Thoracic aorta (tissue), 2 donors: ENCODE measurements at regions not wholly inside any gene's neighbourhood (a gene's known extent, or its start where the extent isn't known, plus 50 kb on each side); places are given as distances from the start of the nearest gene placed in this dataset.

Experiments
- ATAC-seq: fragments of 150-250 bp; one replicate; pipeline ENCODE4 v1.8.0; 2017; ENCODE audit warnings: low read depth; ENCODE audit not compliant: insufficient number of reproducible peaks, low FRiP score
- DNase-seq: peaks from one replicate; pipeline ENCODE4 v3.0.0-alpha.2; 2020; ENCODE audit warnings: low spot score
- H3K27ac ChIP-seq, 2 donors: fragments of 200-600 bp; sonication (generic); 1 replicate in 1 of 2; 2 replicates in 1 of 2; pipeline ENCODE4 v1.5.1; 2016; ENCODE audit warnings: mild to moderate bottlenecking in 2 of 2, moderate library complexity in 2 of 2
- H3K27me3 ChIP-seq: fragments of 200-600 bp; sonication (generic); replicated peaks from 2 replicates; pipeline ENCODE4 v1.6.0; 2016; ENCODE audit warnings: mild to moderate bottlenecking; ENCODE audit not compliant: insufficient read depth
- H3K36me3 ChIP-seq: fragments of 200-600 bp; sonication (generic); one replicate; pipeline ENCODE4 v1.5.1; 2016
- H3K4me1 ChIP-seq, 2 donors: fragments of 200-600 bp; sonication (generic); 1 replicate in 1 of 2; 2 replicates in 1 of 2; pipeline versions ENCODE4 v1.5.1 to v1.6.0; 2016; ENCODE audit warnings: low read depth in 2 of 2, mild to moderate bottlenecking in 1 of 2; ENCODE audit not compliant: control insufficient read depth in 1 of 2
- H3K4me3 ChIP-seq: fragments of 200-600 bp; sonication (generic); 2 replicates; pipeline ENCODE4 v1.5.1; 2016; ENCODE audit warnings: mild to moderate bottlenecking
- H3K9me3 ChIP-seq: fragments of 200-600 bp; sonication (generic); 2 replicates; pipeline ENCODE4 v1.5.1; 2016
- TF ChIP-seq, protein P1 (sequence below): fragments of 200-600 bp; sonication (generic); IDR thresholded peaks from one replicate; pipeline ENCODE4 v1.5.1; 2019; ENCODE audit warnings: antibody characterized with exemption

DNA sequence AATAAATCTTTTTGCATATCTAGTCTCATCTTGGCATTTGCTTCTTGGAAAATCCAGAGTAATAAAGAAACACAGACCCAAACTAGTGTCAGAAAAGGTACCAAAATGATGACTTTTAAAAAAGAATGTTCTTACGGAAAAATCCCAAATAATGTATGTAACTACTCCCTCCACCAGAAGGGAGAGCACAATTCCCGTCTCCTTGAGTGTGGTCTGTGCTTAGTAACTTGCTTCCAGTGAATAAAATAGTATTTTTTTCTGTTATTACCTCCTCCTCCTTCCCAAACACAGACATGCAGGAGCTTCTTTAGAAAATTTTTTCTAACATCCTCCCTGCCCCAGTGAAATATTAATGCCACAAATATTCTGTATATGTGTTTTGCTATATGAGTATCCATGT, 358.1 kb downstream of the ZFHX3 start:
- Histone ChIP-seq H3K4me1 (no peaks in the 10 kb centered on the region), H3K4me3 (no peak overlapping the region), H3K27ac (no peak overlapping the region), H3K9me3 (no peaks in the 10 kb centered on the region), H3K36me3 (no peaks in the 10 kb centered on the region), H3K27me3 (no peaks in the 10 kb centered on the region)
- DNase-seq (no peak), ATAC-seq (no peak)
- TF ChIP-seq, protein P1, sequence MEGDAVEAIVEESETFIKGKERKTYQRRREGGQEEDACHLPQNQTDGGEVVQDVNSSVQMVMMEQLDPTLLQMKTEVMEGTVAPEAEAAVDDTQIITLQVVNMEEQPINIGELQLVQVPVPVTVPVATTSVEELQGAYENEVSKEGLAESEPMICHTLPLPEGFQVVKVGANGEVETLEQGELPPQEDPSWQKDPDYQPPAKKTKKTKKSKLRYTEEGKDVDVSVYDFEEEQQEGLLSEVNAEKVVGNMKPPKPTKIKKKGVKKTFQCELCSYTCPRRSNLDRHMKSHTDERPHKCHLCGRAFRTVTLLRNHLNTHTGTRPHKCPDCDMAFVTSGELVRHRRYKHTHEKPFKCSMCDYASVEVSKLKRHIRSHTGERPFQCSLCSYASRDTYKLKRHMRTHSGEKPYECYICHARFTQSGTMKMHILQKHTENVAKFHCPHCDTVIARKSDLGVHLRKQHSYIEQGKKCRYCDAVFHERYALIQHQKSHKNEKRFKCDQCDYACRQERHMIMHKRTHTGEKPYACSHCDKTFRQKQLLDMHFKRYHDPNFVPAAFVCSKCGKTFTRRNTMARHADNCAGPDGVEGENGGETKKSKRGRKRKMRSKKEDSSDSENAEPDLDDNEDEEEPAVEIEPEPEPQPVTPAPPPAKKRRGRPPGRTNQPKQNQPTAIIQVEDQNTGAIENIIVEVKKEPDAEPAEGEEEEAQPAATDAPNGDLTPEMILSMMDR: no peak

DNA sequence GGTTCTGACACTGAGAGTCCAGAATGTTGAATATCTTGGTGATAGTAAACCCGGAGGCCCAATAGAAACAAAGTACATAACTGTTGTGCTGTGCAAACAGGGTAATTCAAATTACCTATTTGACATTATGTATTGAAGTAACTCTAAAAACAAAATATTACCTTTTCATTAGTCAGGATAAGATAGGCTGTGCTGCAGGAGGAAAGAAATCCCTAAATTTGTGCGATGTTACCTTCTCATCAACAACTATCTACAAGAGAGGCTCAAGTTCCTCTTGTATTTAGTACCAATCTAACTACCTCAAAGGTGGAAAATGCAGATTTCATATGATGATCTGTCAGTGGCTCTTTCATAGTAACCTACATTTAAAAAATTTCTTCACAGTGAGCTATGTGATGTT, 367.2 kb downstream of the ZFHX3 start:
- Histone ChIP-seq H3K27ac (no peak overlapping the region), H3K36me3 (no peaks in the 10 kb centered on the region), H3K27me3 (no peaks in the 10 kb centered on the region), H3K9me3 (no peaks in the 10 kb centered on the region), H3K4me1 (no peaks in the 10 kb centered on the region), H3K4me3 (no peak overlapping the region)
- ATAC-seq (no peak), DNase-seq (no peak)
- TF ChIP-seq, protein P1: no peak

DNA sequence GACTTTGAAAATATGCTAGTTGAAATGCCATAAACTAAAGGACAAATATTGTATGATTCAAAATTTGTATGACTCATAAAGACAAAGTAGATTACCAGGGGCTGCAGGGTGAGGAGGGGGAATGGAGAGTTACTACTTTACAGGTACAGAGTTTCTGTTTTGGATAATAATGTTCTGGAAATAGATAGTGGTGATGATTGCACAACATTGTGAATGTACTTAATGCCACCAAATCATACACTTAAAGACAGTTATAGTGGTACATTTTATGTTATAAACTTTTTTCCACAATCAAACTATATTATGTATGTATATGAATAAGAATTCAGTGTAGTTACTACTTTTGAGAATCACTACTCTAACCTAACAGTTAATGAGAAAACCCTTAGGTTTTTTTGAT, 368.1 kb downstream of the ZFHX3 start:
- ATAC-seq (no peak), DNase-seq (no peak)
- no peak overlapping the region for H3K27ac ChIP-seq
- no peaks in the 10 kb centered on the region for H3K4me1 ChIP-seq
- H3K27me3 ChIP-seq: no peaks in the 10 kb centered on the region
- H3K36me3 ChIP-seq: no peaks in the 10 kb centered on the region
- no peaks in the 10 kb centered on the region for H3K9me3 ChIP-seq
- H3K4me3 ChIP-seq: no peak overlapping the region
- TF ChIP-seq, protein P1: no peak

DNA sequence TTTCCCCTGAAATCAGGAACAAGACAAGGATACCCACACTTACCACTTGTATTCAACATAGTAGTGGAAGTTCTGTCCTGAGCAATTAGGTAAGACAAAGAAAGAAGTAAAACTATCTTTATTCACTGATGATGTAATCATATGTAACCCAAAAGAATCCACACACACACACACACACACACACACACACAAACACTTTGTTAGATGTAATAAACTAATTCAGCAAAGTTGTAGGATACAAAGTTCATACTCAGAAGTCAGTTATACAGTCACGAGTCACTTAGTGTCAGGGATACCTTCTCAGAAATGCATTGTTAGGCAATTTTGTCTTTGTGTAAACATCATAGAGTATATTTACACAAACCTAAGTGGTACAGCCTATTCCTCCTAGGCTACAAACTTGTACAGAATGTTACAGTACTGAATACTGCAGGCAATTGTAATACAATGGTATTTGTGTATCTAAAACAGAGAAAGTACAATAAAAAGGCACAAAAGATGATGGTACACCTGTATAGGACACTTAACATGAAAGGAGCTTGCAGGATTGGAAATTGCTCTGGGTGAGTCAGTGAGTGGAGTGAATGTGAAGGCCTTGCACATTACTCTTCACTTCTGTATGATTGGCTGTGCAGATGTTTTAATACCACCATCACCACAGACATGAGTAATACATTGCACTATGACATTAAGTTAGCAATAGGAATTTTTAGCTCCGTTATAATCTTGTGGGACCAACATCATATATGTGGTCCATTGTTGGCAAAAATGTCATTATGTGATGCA, 370.1 kb downstream of the ZFHX3 start:
- Histone ChIP-seq H3K27me3 (no peaks in the 10 kb centered on the region), H3K27ac (no peak overlapping the region), H3K9me3 (peaks cover 7% of the 10 kb centered on the region), H3K4me1 (no peaks in the 10 kb centered on the region), H3K36me3 (no peaks in the 10 kb centered on the region), H3K4me3 (no peak overlapping the region)
- ATAC-seq (no peak), DNase-seq (no peak)
- TF ChIP-seq, protein P1: no peak

DNA sequence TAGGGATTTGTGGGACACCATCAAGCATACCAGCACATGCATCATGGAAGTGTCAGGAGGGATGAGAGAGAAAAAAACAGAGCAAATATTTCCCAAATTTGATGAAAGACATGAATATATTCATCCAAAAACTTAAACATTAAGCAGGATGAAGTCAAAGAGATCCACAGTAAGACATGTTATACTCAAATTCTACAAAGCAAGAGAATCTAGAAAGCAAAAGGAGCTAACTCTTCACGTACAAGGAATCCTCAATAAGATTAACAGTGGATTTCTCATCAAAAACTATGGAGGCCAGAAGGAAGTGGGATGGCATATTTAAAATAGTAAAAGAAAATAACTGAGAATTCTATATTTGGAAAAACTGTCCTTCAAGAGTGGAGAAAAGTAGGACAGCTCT, 374.8 kb downstream of the ZFHX3 start:
- Histone ChIP-seq H3K27me3 (no peaks in the 10 kb centered on the region), H3K9me3 (peaks cover 15% of the 10 kb centered on the region), H3K4me1 (no peaks in the 10 kb centered on the region), H3K27ac (no peak overlapping the region), H3K36me3 (no peaks in the 10 kb centered on the region), H3K4me3 (no peak overlapping the region)
- TF ChIP-seq, protein P1: no peak
- no peak for DNase-seq
- ATAC-seq: no peak
